ENCODE measurements at regions not wholly inside any gene's neighbourhood (a gene's known extent, or its start where the extent isn't known, plus 50 kb on each side); places are given as distances from the start of the nearest gene placed in this dataset.

DNA sequence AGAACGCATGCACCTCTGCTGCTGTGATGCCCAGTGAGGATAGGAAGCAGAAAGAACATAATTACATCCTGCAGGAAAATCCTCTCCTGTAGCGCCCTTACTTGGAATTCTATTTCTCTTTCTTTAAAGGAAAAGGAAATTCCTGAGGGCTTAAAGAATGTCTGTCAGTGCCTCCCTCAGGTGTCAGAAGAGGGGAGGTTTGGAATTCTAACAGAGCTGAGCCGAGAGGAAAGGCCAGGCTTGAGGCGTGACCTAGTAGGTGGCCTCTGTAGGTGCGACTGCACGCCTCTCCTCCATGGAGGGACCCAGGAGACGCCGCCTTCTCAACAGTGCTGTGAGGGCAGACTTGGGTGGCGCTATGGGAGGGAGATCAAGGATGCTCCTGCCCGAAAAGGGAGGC, 55.9 kb upstream of the ERCC6L2 start:
- no TSS peak for BruUV-seq (replicated peaks)
- H3K4me3 ChIP-seq (ENCODE audit: low read depth, low read length, poor library complexity, severe bottlenecking) = no peak overlapping the region
- no peak overlapping the region for H3K27ac ChIP-seq (ENCODE audit: low read depth, low read length, poor library complexity, severe bottlenecking)
- H3K27me3 ChIP-seq (replicated peaks; ENCODE audit: insufficient read depth, low read depth, low read length, poor library complexity) = no peaks in the 10 kb centered on the region
- no peak for DNase-seq (ENCODE audit: low spot score)
- CTCF ChIA-PET = no interaction called here
- TF ChIP-seq, protein P1, sequence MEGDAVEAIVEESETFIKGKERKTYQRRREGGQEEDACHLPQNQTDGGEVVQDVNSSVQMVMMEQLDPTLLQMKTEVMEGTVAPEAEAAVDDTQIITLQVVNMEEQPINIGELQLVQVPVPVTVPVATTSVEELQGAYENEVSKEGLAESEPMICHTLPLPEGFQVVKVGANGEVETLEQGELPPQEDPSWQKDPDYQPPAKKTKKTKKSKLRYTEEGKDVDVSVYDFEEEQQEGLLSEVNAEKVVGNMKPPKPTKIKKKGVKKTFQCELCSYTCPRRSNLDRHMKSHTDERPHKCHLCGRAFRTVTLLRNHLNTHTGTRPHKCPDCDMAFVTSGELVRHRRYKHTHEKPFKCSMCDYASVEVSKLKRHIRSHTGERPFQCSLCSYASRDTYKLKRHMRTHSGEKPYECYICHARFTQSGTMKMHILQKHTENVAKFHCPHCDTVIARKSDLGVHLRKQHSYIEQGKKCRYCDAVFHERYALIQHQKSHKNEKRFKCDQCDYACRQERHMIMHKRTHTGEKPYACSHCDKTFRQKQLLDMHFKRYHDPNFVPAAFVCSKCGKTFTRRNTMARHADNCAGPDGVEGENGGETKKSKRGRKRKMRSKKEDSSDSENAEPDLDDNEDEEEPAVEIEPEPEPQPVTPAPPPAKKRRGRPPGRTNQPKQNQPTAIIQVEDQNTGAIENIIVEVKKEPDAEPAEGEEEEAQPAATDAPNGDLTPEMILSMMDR (conservative IDR thresholded peaks at IDR 0.05; ENCODE audit: low read depth, low read length) = no peak
- no peak for TF ChIP-seq EZH2 (IDR thresholded peaks at IDR 0.05; ENCODE audit: borderline replicate concordance, low read depth, low read length, poor library complexity, severe bottlenecking)
- H3K9me3 ChIP-seq (ENCODE audit: low read depth, low read length, poor library complexity, severe bottlenecking) = no peaks in the 10 kb centered on the region
- H3K4me1 ChIP-seq (ENCODE audit: insufficient read depth, low read length, poor library complexity, severe bottlenecking) = no peaks in the 10 kb centered on the region
- POLR2A ChIA-PET (ENCODE audit: low non-redundant PET) = no interaction called here
- intact Hi-C loops (cut with micrococcal nuclease; ENCODE audit: unreplicated experiment) = no loop called here
- H3K36me3 ChIP-seq (ENCODE audit: insufficient read depth, low read length, poor library complexity, severe bottlenecking) = no peaks in the 10 kb centered on the region

DNA sequence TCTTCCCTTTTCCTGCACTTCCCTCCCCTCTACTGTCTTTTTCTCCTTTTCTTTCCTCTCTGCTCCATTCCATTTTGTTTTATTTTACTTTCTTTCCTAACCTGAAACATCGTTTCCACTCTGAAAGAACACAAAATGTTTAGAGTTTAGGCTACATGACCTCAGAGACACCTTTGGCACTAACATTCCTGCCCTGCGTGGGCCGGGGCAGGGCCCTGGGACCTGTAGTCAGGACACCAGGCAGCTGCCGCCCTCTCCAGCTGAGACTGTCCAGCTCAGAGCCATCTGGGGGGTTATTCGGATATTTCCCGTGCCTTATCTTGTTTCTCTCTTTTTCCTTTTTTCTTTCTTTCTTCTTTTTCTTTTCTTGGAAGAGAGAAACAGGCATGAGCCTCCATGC, 58.3 kb upstream of the ERCC6L2 start:
- ChIA-PET CTCF (no interaction called here), POLR2A (ENCODE audit: low non-redundant PET) (no interaction called here)
- intact Hi-C loops (cut with micrococcal nuclease; ENCODE audit: unreplicated experiment) = no loop called here
- no peaks in the 10 kb centered on the region for H3K27me3 ChIP-seq (replicated peaks; ENCODE audit: insufficient read depth, low read depth, low read length, poor library complexity)
- no peaks in the 10 kb centered on the region for H3K9me3 ChIP-seq (ENCODE audit: low read depth, low read length, poor library complexity, severe bottlenecking)
- no peaks in the 10 kb centered on the region for H3K36me3 ChIP-seq (ENCODE audit: insufficient read depth, low read length, poor library complexity, severe bottlenecking)
- H3K27ac ChIP-seq (ENCODE audit: low read depth, low read length, poor library complexity, severe bottlenecking) = no peak overlapping the region
- H3K4me1 ChIP-seq (ENCODE audit: insufficient read depth, low read length, poor library complexity, severe bottlenecking) = no peaks in the 10 kb centered on the region
- H3K4me3 ChIP-seq (ENCODE audit: low read depth, low read length, poor library complexity, severe bottlenecking) = no peak overlapping the region
- no TSS peak for BruUV-seq (replicated peaks)
- DNase-seq (ENCODE audit: low spot score) = no peak
- TF ChIP-seq EZH2 (IDR thresholded peaks at IDR 0.05; ENCODE audit: borderline replicate concordance, low read depth, low read length, poor library complexity, severe bottlenecking) = no peak
- TF ChIP-seq, protein P1 (conservative IDR thresholded peaks at IDR 0.05; ENCODE audit: low read depth, low read length) = no peak

DNA sequence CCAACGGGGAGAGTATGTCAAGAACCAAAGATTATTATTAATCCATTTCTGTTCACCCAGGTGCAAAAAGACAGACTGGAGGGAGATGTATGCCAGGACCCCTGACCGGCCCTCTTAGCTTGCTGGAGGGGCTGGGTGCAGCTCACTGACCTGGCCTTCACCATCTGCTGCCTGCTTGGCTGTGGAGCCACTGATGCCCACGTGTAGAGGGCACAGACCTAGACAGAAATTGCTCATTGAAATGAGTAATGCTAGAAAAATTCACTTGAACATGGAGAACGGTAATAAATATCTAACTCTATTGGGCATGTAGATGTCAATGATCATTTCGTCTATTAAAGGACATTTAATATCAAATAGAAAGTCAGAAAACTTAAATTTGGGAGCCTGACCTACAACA, 58.8 kb upstream of the ERCC6L2 start:
- no peaks in the 10 kb centered on the region for H3K4me1 ChIP-seq (ENCODE audit: insufficient read depth, low read length, poor library complexity, severe bottlenecking)
- BruUV-seq (replicated peaks) = no TSS peak
- TF ChIP-seq, protein P1 (conservative IDR thresholded peaks at IDR 0.05; ENCODE audit: low read depth, low read length) = no peak

More for the DNA sequence above, 58.8 kb upstream of the ERCC6L2 start:
- no peaks in the 10 kb centered on the region for H3K36me3 ChIP-seq (ENCODE audit: insufficient read depth, low read length, poor library complexity, severe bottlenecking)
- DNase-seq (ENCODE audit: low spot score) = no peak
- ChIA-PET POLR2A (ENCODE audit: low non-redundant PET) (no interaction called here), CTCF (no interaction called here)
- intact Hi-C loops (cut with micrococcal nuclease; ENCODE audit: unreplicated experiment) = no loop called here
- no peaks in the 10 kb centered on the region for H3K9me3 ChIP-seq (ENCODE audit: low read depth, low read length, poor library complexity, severe bottlenecking)
- H3K4me3 ChIP-seq (ENCODE audit: low read depth, low read length, poor library complexity, severe bottlenecking) = no peak overlapping the region
- H3K27me3 ChIP-seq (replicated peaks; ENCODE audit: insufficient read depth, low read depth, low read length, poor library complexity) = no peaks in the 10 kb centered on the region
- H3K27ac ChIP-seq (ENCODE audit: low read depth, low read length, poor library complexity, severe bottlenecking) = no peak overlapping the region

Measured in A673 (cell line).